PC-3 (cell line): ENCODE measurements at regions not wholly inside any gene's neighbourhood (a gene's known extent, or its start where the extent isn't known, plus 50 kb on each side); places are given as distances from the start of the nearest gene placed in this dataset.

Experiments
- CTCF ChIP-seq: fragments of 300-600 bp; sonication (generic); conservative IDR thresholded peaks from 2 replicates; pipeline ENCODE4 v1.5.1; 2017; ENCODE audit warnings: antibody characterized with exemption, low read depth, mild to moderate bottlenecking, low read length
- EZH2phosphoT487 ChIP-seq: fragments of 300-600 bp; sonication (generic); IDR thresholded peaks from 2 replicates; pipeline ENCODE4 v1.6.1; 2018; ENCODE audit warnings: mild to moderate bottlenecking, antibody characterized with exemption, low read length, borderline replicate concordance

GRCh38 chr16:9607515-9608230, 516.2 kb downstream of the HAPSTR1 start:
- no peak for TF ChIP-seq CTCF
- no peak for TF ChIP-seq EZH2phosphoT487
